Upper lobe of right lung (tissue), 1 donor: ENCODE measurements at regions not wholly inside any gene's neighbourhood (a gene's known extent, or its start where the extent isn't known, plus 50 kb on each side); places are given as distances from the start of the nearest gene placed in this dataset.

Experiments
- ATAC-seq: fragments of 200-7000 bp; cut with Tn5 transposase; one replicate; pipeline ENCODE4 v1.9.1; 2020; ENCODE audit warnings: mild to moderate bottlenecking, moderate library complexity
- DNase-seq: peaks from one replicate; pipeline ENCODE4 v3.0.0-alpha.2; 2020
- H3K27ac ChIP-seq: fragments of 200-600 bp; one replicate; pipeline ENCODE4 v1.8.0; 2022
- H3K27me3 ChIP-seq: fragments of 200-600 bp; one replicate; pipeline ENCODE4 v1.8.0; 2022; ENCODE audit warnings: mild to moderate bottlenecking
- H3K36me3 ChIP-seq: fragments of 200-600 bp; one replicate; pipeline ENCODE4 v1.8.0; 2022
- H3K4me1 ChIP-seq: fragments of 200-600 bp; one replicate; pipeline ENCODE4 v1.8.0; 2022
- H3K4me3 ChIP-seq: fragments of 200-600 bp; one replicate; pipeline ENCODE4 v1.8.0; 2022; ENCODE audit warnings: mild to moderate bottlenecking
- H3K9me3 ChIP-seq: fragments of 200-600 bp; one replicate; pipeline ENCODE4 v1.8.0; 2022
- intact Hi-C: fragments of 100-400 bp; cut with DNase I; formaldehyde crosslinking; loops from one replicate; pipeline ENCODE4 v1.11.0; 2022
- TF ChIP-seq, protein P1 (sequence below): fragments of 200-600 bp; IDR thresholded peaks from one replicate; pipeline ENCODE4 v1.8.0; 2022; ENCODE audit warnings: antibody characterized with exemption
- donor health status: DM: no; HTN: yes; CAD: no; lungs with severe emphysema.

DNA sequence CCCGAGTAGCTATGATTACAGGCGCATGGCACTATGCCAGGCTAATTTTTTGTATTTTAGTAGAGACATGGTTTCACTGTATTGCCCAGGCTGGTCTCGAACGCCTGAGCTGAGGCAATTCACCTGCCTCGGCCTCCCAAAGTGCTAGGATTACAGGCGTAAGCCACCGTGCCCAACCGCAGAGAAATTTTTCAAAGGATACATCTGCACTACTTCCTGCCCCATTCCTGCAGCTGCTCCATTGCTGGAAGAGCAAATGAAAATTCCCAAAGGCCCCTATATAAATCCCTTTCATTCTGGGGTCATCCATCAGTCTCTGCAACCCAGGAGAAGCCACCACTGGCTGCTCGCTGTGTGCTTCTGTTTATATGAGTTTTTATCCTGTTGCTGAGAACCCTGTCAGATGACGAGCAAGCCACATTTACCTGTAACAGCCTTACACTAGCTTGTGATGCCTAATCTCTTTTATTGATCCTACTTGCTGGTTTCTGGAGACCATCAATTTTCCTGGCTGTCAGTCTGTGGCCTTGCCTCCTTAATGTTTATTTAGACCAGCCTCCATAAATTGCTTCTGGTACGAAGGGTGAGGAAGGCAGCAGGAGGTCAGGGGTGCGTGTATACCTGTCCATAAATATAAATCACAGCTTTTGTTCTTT, 925.3 kb downstream of the TLE4 start:
- Histone ChIP-seq H3K36me3 (no peaks in the 10 kb centered on the region), H3K27me3 (no peaks in the 10 kb centered on the region), H3K4me3 (no peak overlapping the region), H3K9me3 (no peaks in the 10 kb centered on the region), H3K27ac (no peak overlapping the region), H3K4me1 (no peaks in the 10 kb centered on the region)
- DNase-seq (no peak), ATAC-seq (no peak)
- TF ChIP-seq, protein P1, sequence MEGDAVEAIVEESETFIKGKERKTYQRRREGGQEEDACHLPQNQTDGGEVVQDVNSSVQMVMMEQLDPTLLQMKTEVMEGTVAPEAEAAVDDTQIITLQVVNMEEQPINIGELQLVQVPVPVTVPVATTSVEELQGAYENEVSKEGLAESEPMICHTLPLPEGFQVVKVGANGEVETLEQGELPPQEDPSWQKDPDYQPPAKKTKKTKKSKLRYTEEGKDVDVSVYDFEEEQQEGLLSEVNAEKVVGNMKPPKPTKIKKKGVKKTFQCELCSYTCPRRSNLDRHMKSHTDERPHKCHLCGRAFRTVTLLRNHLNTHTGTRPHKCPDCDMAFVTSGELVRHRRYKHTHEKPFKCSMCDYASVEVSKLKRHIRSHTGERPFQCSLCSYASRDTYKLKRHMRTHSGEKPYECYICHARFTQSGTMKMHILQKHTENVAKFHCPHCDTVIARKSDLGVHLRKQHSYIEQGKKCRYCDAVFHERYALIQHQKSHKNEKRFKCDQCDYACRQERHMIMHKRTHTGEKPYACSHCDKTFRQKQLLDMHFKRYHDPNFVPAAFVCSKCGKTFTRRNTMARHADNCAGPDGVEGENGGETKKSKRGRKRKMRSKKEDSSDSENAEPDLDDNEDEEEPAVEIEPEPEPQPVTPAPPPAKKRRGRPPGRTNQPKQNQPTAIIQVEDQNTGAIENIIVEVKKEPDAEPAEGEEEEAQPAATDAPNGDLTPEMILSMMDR = no peak
- intact Hi-C loops = no loop called here

DNA sequence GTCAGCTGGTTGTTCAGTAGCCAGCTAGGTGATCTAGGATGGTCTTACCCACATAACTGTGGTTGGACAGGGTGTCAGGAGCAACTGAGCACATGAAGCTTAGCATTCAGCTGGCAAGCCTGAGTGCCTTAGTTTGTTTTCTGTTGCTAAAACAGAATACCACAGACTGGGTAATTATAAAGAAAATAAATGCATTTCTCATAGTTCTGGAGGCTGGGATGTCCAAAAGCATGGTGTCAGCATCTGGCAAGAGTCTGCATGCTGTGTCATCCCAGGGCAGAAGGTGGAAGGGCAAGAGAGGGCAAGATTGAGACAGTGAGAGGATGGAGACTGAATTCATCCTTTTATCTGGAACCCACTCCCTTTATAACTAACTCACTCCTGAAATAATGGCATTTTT, 921.5 kb downstream of the TLE4 start:
- no peaks in the 10 kb centered on the region for H3K36me3 ChIP-seq
- H3K27me3 ChIP-seq = no peaks in the 10 kb centered on the region
- H3K27ac ChIP-seq = no peak overlapping the region
- H3K9me3 ChIP-seq = no peaks in the 10 kb centered on the region
- no peak for ATAC-seq
- no peak for DNase-seq
- intact Hi-C loops = no loop called here
- no peak overlapping the region for H3K4me3 ChIP-seq
- TF ChIP-seq, protein P1 = no peak
- H3K4me1 ChIP-seq = no peaks in the 10 kb centered on the region

DNA sequence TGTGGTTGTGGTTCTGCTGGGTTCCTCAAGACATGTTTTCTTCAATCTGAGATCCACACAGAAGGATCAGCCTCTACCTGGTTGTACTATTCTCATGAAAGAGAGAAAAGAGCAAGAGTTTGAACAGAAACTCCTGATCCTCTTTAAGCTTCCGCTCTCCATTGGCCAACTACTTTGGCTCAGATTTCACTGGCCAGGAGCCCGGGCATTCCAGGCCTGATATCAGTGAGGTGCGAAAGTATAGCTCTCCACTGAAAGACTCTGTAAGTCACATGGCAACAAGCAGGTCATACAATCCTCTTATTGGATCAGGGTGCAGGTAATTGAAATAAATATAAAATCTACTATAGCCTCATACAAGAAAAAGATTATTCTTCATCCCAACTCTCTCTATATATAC, 920.5 kb downstream of the TLE4 start:
- intact Hi-C loops = no loop called here
- Histone ChIP-seq H3K4me3 (no peak overlapping the region), H3K27ac (no peak overlapping the region), H3K4me1 (no peaks in the 10 kb centered on the region), H3K36me3 (no peaks in the 10 kb centered on the region), H3K9me3 (no peaks in the 10 kb centered on the region), H3K27me3 (no peaks in the 10 kb centered on the region)
- DNase-seq (peak; percentile 77), ATAC-seq (peak; percentile 92)
- TF ChIP-seq, protein P1 = no peak

DNA sequence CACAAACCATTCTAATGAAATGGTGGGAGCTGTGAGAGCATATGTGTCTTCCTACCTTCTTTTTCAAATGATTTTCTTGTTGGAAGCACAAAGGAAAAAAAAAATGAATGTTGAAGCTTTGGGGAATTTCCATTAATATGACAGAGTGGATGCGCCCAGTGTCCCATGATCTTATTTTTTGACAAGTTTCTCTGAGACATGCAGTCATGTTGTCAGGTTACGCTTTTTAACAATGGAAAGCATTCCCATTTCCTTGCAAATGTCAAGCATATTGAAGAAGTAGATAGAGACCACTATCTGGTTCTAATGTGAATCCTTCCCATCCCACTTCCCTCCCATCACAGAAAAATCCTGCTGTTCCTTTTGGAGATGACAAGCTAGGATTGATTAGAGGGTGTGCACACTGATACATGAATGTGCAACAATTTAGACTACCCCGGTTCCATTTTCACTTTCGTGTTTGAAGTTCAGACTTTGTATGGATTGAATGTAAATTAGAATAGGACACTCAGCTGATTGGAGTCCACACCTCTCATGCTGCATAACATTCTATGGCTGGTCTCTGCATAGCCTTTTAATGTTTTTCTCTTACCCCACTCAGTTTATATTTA, 919.4 kb downstream of the TLE4 start:
- no peak for DNase-seq
- Histone ChIP-seq H3K4me3 (no peak overlapping the region), H3K27ac (no peak overlapping the region), H3K4me1 (no peaks in the 10 kb centered on the region), H3K36me3 (no peaks in the 10 kb centered on the region), H3K9me3 (no peaks in the 10 kb centered on the region), H3K27me3 (no peaks in the 10 kb centered on the region)
- intact Hi-C loops = no loop called here
- TF ChIP-seq, protein P1 = no peak
- ATAC-seq = no peak

DNA sequence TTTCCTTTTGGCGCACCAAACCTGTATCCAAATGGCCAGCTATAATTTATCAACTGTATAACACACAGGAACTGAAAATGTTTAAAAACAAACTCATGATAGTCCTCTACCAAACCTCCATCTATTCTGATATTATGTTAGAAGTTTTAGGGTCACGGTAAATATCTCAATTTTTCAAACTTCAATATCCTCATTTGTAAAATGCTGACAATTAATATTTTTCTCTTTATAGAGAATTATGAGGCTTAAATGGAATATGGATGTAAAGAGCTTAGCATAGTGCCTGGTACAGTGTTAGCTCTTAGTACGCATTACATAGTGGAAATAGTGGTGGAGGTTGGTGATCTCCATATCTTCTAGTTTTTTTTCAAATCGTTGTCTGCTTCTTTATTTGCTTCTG, 917.6 kb downstream of the TLE4 start:
- no peak overlapping the region for H3K4me3 ChIP-seq
- intact Hi-C loops = no loop called here
- H3K4me1 ChIP-seq = no peaks in the 10 kb centered on the region
- no peaks in the 10 kb centered on the region for H3K9me3 ChIP-seq
- ATAC-seq (no peak), DNase-seq (no peak)
- TF ChIP-seq, protein P1 = no peak
- no peaks in the 10 kb centered on the region for H3K27me3 ChIP-seq
- H3K27ac ChIP-seq = no peak overlapping the region
- H3K36me3 ChIP-seq = no peaks in the 10 kb centered on the region
